AG20443 (cell line): ENCODE measurements at regions not wholly inside any gene's neighbourhood (a gene's known extent, or its start where the extent isn't known, plus 50 kb on each side); places are given as distances from the start of the nearest gene placed in this dataset.

Experiments used
- DNase-seq: peaks from one replicate; pipeline ENCODE4 v3.0.0; 2012; ENCODE audit warnings: low spot score, mixed read lengths

DNA sequence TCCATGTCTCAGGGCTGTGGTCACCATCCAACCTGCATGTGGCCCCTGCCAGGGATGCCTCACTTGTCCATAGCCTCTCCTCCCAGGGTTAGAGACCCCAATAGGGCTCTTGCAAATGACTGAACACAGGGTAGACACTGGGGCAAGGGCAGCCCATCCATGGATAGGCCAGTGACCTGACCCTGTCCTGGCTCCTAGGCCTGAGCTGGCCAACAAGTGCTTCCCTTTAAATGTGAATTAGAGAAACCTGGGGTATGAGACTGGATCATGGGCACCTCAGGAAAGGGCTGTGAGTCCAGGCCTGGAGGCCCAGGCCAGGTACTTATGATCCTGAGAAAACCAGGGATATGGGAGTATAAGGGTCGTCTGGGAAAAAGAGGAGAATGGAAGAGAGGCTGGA is 64.5 kb downstream of the COPS8 start:
- no peak for DNase-seq

DNA sequence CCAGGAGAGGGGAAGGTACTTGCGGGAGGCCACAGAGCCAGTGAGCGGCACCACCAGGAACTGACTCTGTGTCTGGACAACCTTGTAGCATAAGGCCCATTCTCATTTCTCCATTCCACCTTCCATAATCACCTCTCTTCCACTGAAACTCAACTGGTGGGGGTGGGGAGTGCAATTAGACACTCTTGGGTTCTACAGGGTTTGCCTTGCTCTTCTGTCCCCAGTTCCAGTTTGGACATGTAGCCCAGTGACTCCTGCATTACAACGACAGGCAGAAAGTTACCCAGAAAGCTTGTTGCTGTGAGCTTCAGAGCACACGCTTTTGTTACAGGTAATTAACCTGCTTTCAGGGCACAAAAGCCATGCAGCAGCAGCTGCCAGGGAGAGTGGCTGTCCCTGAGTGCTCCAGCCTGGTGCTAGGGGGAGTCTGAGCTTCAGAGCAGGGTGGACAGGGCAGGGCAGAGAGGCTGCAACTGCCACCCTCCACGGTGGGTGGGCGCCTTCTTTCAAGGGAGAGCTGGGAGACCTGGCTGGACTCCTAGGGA is 65.2 kb downstream of the COPS8 start:
- DNase-seq = no peak

DNA sequence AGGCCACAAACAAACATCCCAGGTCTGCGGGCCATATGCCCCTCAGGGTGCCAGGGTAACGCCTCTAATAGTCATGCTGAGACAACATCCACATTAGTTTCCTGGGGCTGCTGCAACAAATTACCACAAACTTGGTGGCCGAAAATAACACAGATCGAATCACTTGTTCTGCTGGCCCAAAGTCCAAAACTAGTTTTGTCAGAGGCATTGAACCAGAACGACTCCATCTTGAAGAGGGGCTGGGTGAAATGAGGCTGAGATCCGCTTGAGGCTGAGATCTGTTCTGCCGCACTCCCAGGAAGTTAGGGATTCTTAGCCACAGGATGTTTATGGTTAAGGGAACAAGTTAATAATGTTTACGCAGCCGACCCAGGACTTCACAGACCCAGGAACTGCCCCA is 66.7 kb downstream of the COPS8 start:
- no peak for DNase-seq

DNA sequence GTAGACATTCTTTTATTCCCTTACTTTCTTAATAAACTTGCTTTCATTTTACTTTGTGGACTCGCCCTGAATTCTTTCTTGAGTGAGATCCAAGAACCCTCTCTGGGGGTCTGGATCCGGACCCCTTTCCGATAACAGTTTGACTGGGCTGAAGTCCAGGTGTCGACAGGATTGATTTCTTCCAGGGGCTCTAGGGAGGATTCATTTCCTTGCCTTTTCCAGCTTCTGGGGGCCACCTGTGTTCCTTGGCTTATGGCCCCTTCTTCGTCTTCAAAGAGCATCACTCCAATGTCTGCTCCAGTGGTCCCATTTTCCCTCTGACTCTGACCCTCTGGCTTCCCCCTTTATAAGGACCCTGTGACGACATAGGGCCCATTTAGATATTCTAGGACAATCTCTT is 67.5 kb downstream of the COPS8 start:
- DNase-seq = no peak

DNA sequence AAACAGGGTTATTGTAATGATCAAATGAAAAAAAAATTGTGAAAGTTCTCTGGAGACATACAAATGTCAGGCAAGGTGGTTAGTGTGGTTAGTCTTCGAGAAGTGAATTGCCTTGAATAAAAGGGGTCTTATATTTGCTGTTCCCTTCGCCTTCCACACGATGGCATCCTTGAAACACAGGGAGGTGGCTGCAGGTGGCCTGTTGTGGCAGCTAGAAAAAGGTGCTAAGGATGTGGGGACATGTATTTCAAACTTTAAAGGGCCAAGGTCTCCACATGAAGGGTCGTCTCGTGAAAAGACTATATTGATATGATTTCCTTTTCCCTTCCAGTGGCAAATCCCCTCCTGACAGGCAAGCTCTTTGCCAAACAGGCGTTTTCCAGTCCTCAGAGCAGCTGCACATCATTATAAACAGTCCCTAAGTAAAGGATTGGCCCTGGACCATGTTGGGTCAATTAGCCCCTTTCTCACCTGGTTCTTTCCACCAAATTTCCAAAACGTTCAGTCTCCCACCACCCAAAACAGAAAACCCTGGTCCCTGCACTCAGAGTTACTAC is 68.5 kb downstream of the COPS8 start:
- DNase-seq = peak; percentile 43

DNA sequence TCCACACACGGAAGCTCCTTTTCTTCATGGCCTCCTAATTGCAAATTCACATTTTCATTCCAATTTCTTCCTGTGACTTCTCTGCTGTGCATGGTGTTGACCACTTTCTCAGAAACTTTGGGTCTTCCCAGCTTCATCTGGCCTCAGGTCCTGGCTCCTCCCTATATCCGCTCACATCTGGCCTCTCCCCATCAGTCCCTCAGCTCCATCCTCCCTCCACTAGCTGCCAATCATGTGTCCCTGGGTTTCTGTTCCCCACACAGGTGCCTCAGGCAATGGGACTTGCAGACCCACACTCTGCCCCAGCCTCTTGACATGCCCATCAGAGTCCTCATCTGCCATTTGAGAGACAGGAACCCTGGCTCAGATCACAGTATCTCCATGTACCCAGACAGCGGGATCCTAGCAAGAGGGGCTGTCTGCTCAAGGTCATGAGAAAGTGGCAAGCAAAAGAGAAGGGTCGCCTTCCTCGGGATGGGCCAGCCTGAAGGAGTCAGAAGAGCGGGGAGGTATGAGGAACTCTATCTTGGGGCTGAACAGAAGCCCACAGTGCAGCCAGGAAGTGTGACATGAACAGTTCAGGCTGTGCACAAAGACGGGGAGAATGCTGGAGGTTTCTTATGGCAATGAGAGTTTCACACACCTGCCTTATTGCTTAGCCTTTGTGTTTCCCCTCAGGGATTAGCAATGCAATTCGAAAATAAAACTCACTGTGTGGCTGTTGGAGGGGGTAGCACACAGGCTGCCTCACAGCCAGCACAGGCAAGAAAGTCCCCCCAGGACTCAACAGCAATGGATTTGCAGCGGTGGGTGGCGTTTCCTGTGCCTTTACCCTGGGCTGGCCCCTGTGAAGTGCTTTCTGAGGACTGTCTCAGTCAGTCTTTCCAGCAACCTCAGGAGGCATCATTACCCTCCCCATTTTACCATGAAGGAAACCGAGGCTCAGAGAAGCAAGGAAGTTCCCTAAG is 69.5 kb downstream of the COPS8 start:
- no peak for DNase-seq

DNA sequence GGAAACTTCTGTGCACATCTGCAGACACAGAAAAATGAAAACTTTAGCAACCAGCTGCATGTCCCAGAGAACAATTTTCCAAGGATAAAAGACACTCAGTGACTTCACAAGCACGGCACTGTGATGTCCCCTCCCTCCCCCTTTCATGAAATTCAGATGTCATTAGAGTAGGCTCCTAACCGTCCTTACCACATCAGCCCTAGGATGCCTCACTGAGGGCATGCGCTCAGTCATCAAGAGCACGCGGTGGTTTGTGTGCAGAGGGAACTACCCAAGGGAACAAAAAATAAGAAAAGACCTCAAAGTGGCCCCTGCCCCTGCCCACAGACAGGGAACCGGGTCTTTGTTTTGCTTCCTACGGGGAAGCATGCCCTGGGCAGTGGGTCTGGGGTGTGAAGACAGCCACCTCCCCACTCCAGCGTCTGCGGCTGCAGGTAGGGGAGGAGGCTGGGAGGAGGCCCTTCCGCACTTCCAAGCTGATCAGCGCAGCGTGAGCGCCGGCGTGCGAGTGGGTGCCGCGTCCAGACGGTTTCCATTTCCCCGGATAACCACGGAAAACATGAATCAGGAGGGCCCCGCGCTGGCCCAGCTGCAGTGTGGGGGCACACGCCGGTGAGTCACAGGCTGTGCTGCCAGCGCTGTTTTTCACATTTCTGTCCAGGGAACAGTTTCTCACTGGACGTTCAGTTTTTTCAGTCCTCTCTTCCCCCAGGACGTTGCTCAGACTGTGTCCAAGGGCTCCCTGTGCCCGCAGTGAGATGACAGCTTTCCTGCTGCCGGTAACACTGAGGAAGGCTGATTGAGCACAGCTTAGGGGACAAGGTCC is 70.6 kb downstream of the COPS8 start:
- DNase-seq = peak; percentile 97

DNA sequence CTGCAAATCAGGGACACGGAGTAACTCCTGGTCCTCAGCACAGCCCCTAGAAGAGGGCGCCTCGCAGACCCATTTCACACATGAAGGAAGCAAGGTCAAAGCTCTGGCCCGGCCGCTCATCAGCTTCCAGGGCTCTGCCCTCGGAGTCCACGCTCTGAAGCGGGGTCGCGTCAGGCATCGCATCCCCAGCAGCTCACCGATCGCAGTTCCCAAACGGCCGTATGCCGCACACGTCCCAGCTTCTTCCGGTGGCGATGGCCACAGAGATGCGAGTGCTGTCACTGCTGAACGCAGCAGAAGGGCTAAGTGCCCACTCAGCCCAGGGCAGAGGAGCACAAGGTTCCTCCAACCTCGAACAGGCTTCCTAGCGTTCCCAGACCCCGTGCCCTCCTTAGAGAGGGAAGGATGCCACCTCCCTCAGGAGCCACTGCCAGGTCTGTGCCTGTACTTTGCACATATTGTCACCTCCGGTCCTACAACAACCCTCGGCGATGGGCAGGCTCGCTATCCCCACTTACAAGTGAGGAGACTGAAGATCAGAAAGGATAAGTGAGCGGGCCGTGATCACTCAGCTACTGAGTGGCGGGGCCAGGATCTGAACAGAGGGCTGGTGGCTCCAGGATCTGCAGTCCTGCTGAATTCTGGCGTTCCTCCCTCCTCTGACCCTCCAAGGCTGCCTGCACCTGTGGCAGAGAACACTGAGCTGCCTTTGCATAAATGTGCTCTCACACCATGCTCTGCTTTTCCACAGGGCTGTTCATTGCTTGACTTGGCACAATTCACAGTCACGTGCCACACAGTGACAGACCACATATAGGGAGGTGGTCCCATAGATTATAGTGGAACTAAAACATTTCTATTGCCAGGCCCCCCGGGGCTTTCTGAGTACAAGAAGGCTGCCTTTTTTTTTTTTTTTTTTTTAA is 71.4 kb downstream of the COPS8 start:
- DNase-seq = no peak

DNA sequence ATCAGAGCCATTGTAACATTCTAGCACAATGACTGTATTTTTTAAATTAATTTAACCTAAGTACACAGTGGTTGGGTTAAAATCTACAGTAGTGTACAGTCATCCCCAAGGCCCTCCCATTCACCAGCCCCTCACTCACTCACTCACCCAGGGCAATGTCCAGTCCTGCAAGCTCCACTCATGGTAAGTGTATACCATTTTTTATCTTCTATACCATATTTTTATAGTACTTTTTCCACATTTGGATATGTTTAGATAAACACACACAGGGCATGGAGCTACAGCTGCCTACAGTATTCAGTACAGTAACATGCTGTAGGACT is 72.1 kb downstream of the COPS8 start:
- DNase-seq = no peak

DNA sequence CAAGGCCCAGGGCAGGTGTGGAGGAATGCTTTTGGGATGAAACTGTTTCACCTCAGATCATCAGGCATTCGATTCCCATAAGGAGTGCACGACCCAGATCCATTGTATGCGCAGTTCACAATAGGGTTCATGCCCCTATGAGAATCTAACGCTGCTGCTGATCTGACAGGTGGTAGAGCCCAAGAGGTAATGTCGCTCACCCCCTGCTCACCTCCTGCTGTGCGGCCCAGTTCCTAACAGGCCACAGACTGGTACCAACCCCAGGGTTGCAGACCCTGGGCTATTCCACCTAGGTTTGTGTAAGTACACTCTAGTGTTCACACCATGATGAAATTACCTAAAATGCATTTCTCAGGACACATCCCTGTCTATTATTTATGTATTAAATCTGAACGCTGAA is 72.5 kb downstream of the COPS8 start:
- DNase-seq = no peak

DNA sequence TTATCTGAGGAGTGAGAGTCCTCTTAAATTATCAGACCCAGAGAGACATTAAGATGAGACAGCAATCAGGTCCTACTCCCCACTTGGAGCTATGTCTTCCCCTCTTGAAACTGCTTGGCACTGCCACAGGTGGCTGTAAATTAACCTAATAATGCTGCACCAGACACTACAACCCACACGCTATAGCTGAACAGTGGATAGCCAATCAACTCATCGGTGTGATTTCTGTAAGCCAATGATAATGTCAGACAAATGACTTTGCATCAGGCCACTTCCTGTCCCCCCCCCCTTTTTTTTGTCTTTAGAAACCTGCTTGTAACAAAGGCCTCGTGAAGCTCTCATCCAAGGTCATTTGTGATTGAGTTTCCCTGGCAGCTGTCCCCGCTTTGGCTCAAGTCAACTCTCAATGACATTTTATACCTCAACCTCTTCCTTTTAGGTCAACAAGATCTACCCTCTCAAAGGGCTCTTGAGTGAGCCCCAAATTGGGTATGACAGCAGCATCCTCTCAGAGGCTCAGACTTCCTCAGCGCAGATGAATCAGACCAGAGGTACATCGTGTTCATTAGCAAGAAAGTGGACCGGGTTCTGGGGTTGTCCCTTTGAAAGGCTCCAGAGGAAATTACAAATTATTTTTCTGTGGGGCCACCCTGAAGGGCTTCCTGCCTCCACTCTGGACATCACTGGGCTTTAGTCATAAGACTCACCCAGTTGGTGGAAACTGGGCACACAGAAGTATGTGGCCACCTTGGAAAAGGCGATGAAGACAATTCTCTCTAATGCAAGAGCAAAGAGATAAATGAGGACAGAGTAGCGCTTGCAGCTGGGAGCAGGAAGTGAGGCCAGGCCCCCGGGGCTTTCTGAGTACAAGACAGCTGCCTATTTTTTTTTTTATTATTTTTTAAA is 73.6 kb downstream of the COPS8 start:
- no peak for DNase-seq

DNA sequence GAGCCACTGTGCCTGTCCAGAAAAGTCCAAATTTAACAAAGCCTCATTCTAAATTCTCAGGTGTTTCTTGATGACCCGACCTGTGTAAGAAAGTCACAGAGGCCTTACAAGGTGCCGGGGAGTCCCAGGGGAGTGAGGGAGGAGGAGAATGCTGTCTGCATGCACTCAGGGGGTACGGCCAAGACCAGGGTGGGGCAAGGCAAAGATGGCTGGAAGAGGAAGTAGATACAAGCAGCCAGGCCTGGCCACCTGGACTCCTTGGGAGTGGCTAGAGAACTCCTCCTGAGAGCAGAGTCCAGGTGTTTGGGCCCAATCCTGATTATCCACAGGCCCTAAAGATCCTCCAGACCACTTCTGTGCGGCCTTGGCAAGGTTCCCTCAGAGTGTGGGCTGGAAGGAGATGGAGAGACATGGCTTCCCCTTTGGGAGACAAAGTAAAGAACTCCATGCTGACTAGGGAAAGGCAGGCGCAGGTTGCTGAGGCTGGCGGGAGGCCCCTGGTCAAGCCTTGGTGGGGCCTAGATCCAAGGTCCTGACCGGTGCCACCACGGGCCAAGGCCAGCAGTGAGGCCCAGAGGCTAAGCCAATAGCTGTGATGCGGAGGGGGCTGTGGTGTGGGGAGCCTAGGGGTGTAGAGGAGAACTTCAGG is 74.7 kb downstream of the COPS8 start:
- DNase-seq = no peak

DNA sequence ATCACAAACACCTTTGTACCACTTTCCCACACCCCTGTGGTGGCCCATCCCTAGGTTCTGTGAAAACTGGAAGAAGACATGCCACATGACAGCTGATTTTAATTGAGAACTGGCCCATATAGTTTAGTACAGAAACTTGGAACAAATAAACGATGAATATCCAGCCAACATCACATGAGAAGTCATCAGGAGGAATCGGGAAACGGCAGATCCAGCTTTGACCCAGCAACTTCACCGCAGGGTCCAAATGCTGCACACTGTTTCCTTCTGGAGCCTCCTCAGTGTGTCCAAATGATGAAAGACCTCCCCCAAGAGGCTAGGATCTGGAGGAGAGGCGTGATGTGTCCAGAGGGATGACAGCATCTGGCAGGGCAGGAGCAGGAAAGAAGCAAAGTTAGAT is 75.5 kb downstream of the COPS8 start:
- no peak for DNase-seq

DNA sequence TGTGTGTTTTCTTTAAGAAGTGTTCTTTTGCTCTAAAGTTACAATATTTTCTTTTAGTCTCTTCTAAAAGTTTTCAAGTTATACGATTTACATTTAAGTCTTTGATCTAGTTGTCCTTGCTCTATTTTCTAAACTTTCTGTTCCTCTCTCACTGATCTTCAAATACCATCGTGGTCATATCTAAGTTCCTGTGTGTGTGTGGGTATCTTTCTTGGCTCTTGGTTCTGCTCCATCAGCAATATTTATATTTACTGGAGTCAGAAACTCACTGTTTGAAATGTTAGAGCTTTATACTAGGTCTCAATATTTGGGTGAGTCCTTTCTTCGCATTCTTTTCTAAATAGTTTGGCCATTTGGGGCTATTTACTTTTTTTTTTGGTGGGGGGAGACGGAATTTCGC is 77.3 kb downstream of the COPS8 start:
- no peak for DNase-seq

DNA sequence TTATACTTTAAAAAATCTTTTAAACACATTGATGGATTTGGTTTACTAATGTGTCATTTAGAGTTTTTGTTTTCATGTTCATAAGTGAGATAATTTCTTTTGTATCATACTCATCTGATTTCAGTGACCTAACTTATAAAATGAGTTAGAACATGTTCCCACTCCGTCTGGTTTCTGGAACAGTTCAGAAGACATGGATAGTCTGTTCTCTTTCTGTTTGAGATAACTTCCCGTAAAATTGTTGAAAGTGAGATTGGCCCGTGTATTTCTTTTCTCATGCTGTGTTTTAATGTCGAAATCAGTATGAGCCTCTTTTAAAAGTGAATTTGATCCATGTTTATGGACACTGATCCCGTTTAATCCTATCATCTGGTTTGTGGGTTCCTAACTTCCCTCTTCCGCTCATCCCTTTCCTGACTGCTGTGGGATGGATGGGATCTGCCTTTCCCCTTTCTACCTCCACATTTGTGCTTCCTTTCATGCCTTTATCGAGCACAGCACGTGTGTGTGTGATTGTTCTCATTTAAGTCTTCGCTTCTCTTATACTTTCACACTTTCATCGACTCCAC is 78.9 kb downstream of the COPS8 start:
- DNase-seq = no peak

DNA sequence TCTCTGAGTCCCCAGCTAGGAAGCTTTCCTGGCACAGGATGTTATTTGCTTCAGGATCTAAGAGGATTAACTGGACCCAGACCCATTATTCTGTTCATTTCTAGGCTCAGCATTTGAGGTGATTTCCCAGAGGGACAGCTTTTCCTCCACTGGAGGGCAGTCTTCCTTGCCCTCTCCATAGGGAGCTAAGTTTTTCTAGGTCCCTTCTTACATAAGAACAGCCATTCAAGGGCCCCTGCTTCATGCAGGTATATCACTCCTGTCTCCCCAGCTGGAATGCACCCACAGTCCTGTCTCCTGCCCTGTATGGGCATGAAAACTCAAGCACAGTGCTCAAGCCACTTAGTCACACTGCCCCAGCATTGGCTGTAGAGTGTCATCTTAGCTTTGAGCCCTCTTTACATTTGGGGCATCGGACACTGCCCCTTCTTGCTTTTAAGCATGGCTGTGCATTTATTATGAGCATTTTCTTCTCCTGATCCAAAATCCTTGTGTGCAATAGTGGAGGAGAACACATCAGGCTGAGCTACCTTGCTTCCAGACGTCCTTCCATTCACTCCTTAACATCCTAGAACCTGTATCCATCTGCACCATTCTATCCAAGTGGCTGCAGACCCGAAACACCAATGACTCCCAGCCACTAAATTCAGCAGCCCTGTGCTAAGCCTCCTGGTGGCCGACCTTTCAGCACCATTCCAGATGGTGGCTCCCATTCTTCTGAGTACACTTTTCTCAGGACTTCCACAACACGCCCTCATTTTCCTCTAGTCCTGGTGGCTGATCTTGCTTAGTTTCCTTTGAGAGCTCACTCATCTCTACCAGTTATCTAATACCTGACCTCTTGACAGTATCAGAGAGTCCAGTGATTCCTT is 80.0 kb downstream of the COPS8 start:
- DNase-seq = no peak

DNA sequence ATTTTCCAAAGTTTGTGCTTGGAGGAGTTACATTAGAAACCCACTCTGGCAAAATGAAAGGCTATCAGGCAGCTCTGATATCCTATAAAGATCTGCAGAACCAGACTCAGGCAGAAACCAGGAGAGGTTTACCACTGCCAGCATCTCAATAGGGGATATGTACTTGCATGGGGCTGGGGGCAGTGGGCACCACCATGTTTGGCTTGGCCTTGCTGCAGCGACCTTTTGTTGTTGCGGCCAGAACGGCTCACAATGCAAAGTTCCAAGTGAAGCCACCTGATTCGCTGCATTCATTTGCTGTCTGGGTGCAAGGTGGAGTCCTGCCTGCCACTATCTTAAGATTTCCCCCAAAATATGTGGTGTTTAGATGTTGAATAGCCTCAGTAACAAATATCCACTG is 81.3 kb downstream of the COPS8 start:
- DNase-seq = no peak

DNA sequence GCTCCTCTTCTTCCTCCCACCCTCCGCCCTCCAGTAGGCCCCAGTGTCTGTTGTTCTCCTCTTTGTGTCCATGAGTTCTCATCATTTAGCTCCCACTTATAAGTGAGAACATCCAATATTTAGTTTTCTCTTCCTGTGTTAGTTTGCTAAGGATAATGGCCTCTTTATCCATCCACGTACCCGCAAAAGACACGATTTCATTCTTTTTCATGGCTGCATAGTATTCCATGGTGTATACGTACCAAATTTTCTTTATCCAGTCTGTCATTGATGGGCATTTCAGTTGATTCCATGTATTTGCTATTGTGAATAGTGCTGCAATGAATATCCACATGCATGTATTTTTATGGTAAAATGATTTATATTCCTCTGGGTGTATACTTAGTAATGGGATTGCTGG is 82.2 kb downstream of the COPS8 start:
- DNase-seq = no peak

DNA sequence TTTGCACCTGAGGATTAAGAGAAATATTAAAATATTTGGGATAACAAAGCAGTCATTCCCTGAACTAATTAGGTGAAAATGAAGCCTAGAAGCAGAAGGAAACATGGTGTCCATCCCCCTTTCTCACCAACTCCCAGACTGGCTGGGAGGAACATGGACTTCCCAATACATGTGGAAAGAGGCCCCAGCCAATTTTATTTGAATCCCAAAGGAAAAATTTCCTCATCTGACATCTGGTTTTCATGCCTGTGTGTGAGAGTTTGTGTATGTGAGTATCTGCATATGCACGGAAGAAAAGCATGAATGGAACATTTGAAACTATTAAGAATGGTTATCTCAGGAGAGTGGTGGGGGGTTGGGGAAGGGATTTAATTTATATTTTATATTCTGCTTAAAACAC is 84.3 kb downstream of the COPS8 start:
- DNase-seq = no peak
